GM12878 (cell line): ENCODE measurements at regions not wholly inside any gene's neighbourhood (a gene's known extent, or its start where the extent isn't known, plus 50 kb on each side); places are given as distances from the start of the nearest gene placed in this dataset.

ENCODE experiments used
- ATAC-seq: fragments of 200-7000 bp; cut with Tn5 transposase; 3 replicates; pipeline ENCODE4 v1.9.1; 2020; ENCODE audit warnings: mild to moderate bottlenecking, moderate library complexity
- BruUV-seq: library from RNA; stranded (reverse); fragments of 400-500 nt; replicated peaks from 2 replicates; lab custom pipeline; 2021; lab: Mats Ljungman, UMichigan
- CTCF ChIA-PET: fragments of 300-600 bp; sonication (Branson Sonifier 250); formaldehyde crosslinking; extraction: SDS; loops from one replicate; lab custom pipeline; 2021; ENCODE audit warnings: inconsistent platforms; lab: Yijun Ruan, JAX
- POLR2A ChIA-PET: fragments of 350-600 bp; formaldehyde crosslinking; extraction: SDS; loops from one replicate; lab custom pipeline; 2021; ENCODE audit warnings: inconsistent platforms; lab: Charles Lee
- RAD21 ChIA-PET: fragments of 300-600 bp; sonication (Branson Sonifier 250); formaldehyde crosslinking; loops from one replicate; lab custom pipeline; 2023; ENCODE audit warnings: antibody characterized with exemption; ENCODE audit not compliant: unreplicated experiment; lab: Charles Lee
- SMC1A ChIA-PET: fragments of 300-600 bp; sonication (Branson Sonifier 250); formaldehyde crosslinking; loops from one replicate; lab custom pipeline; 2023; ENCODE audit not compliant: unreplicated experiment, uncharacterized antibody; lab: Charles Lee
- DNase-seq: peaks from one replicate; pipeline ENCODE4 v3.0.0-alpha.2; 2011; ENCODE audit warnings: low read depth, low spot score
- FAIRE-seq: peaks from 3 replicates; lab custom pipeline; 2011; peaks lifted over from hg19 to GRCh38; lab: Jason Lieb, UNC
- H2AFZ ChIP-seq: 2 replicates; pipeline ENCODE4 v1.6.0; 2011; ENCODE audit warnings: low read depth, low read length, control low read depth; ENCODE audit not compliant: control insufficient read depth
- H3K27ac ChIP-seq: 2 replicates; pipeline ENCODE4 v1.5.1; 2011; ENCODE audit warnings: control low read depth; ENCODE audit not compliant: control insufficient read depth, insufficient read depth
- H3K27me3 ChIP-seq, 2 experiments: replicated peaks in 1 of 2; 2 replicates each; pipeline versions ENCODE4 v1.6.0 to v1.6.1; 2011; ENCODE audit warnings: low read length in 1 of 2; ENCODE audit not compliant: control insufficient read depth in 2 of 2, insufficient read depth in 2 of 2
- H3K36me3 ChIP-seq, 2 experiments: 2 replicates each; pipeline ENCODE4 v1.5.1; 2011; ENCODE audit warnings: low read length in 1 of 2; ENCODE audit not compliant: control insufficient read depth in 2 of 2, insufficient read depth in 2 of 2
- H3K4me1 ChIP-seq: 2 replicates; pipeline ENCODE4 v1.6.1; 2011; ENCODE audit warnings: mild to moderate bottlenecking, low read length, moderate library complexity, mixed read lengths; ENCODE audit not compliant: control insufficient read depth, insufficient read depth
- H3K4me2 ChIP-seq: 2 replicates; pipeline ENCODE4 v1.6.0; 2011; ENCODE audit warnings: control low read depth; ENCODE audit not compliant: control insufficient read depth, insufficient read depth
- H3K4me3 ChIP-seq: fragments of 200-600 bp; sonication (generic); 2 replicates; pipeline ENCODE4 v1.5.1; 2016
- H3K79me2 ChIP-seq: 2 replicates; pipeline ENCODE4 v1.6.0; 2011; ENCODE audit warnings: low read length; ENCODE audit not compliant: control insufficient read depth, insufficient read depth
- H3K9ac ChIP-seq: 2 replicates; pipeline ENCODE4 v1.8.0; 2011; ENCODE audit warnings: low read length, control low read depth, mixed read lengths; ENCODE audit not compliant: control insufficient read depth, insufficient read depth
- H3K9me3 ChIP-seq: replicated peaks from 3 replicates; pipeline ENCODE4 v1.5.1; 2011; ENCODE audit warnings: mild to moderate bottlenecking, low read length; ENCODE audit not compliant: control insufficient read depth, insufficient read depth
- H4K20me1 ChIP-seq: 2 replicates; pipeline ENCODE4 v1.6.0; 2011; ENCODE audit not compliant: control insufficient read depth, insufficient read depth
- BCL3 ChIP-seq: IDR thresholded peaks from 2 replicates; pipeline ENCODE4 v1.6.1; 2011; ENCODE audit warnings: borderline replicate concordance, low read depth, mild to moderate bottlenecking, moderate library complexity, low read length; ENCODE audit not compliant: insufficient read depth, poor library complexity, severe bottlenecking
- CHD1 ChIP-seq: IDR thresholded peaks from 2 replicates; pipeline ENCODE4 v1.6.1; 2012; ENCODE audit warnings: low read depth, low read length, improper control_type of control experiment
- CREB1 ChIP-seq: IDR thresholded peaks from 2 replicates; pipeline ENCODE4 v1.6.1; 2012; ENCODE audit warnings: low read depth, mild to moderate bottlenecking, inconsistent platforms
- IRF4 ChIP-seq: IDR thresholded peaks from 2 replicates; pipeline ENCODE4 v1.6.1; 2011; ENCODE audit warnings: low read depth, low read length
- LARP7 ChIP-seq: fragments of 450-650 bp; IDR thresholded peaks from 2 replicates; pipeline ENCODE4 v1.6.1; 2017; ENCODE audit warnings: mild to moderate bottlenecking
- MEF2B ChIP-seq: fragments of 450-650 bp; IDR thresholded peaks from 2 replicates; pipeline ENCODE4 v1.6.1; 2018; ENCODE audit warnings: mild to moderate bottlenecking, moderate library complexity; ENCODE audit not compliant: partially characterized antibody, poor library complexity, severe bottlenecking
- NFXL1 ChIP-seq: fragments of 450-650 bp; IDR thresholded peaks from 2 replicates; pipeline ENCODE4 v1.6.1; 2017; ENCODE audit warnings: antibody characterized with exemption, mild to moderate bottlenecking, borderline replicate concordance
- NR2C1 ChIP-seq: fragments of 450-650 bp; IDR thresholded peaks from 2 replicates; pipeline ENCODE4 v1.6.1; 2017; ENCODE audit warnings: antibody characterized with exemption, mild to moderate bottlenecking, moderate library complexity
- POLR2AphosphoS2 ChIP-seq: IDR thresholded peaks from 2 replicates; pipeline ENCODE4 v1.6.1; 2011; ENCODE audit warnings: low read depth, mild to moderate bottlenecking, low read length, improper control_type of control experiment, moderate library complexity
- PRDM15 ChIP-seq: fragments of 450-650 bp; formaldehyde crosslinking; IDR thresholded peaks from 2 replicates; pipeline ENCODE4 v1.4.0; 2020; ENCODE audit warnings: mild to moderate bottlenecking, moderate library complexity
- RBBP5 ChIP-seq: fragments of 200-600 bp; sonication (generic); conservative IDR thresholded peaks from 2 replicates; pipeline ENCODE4 v1.6.1; 2016
- SRF ChIP-seq, 2 experiments: IDR thresholded peaks; 2 replicates each; pipeline ENCODE4 v1.6.1; 2011; ENCODE audit warnings: low read depth in 2 of 2, low read length in 2 of 2, mild to moderate bottlenecking in 1 of 2, moderate library complexity in 1 of 2
- SUPT20H ChIP-seq: IDR thresholded peaks from 2 replicates; pipeline ENCODE4 v1.6.1; 2011; ENCODE audit warnings: low read depth, mild to moderate bottlenecking, low read length, moderate library complexity, borderline replicate concordance; ENCODE audit not compliant: control insufficient read depth
- ZNF217 ChIP-seq: fragments of 450-650 bp; IDR thresholded peaks from 2 replicates; pipeline ENCODE4 v1.6.1; 2017; ENCODE audit warnings: antibody characterized with exemption, mild to moderate bottlenecking
- ZNF622 ChIP-seq: fragments of 450-650 bp; IDR thresholded peaks from 2 replicates; pipeline ENCODE4 v1.6.1; 2017; ENCODE audit warnings: mild to moderate bottlenecking, inconsistent platforms
- WGBS: methylation state at CpG from one replicate; pipeline ENCODE4 v1.1.6; 2016; ENCODE audit warnings: low lambda C conversion rate; ENCODE audit not compliant: insufficient replicate concordance, insufficient coverage; ENCODE audit errors: missing lambda C conversion rate; 5-methylcytosine and 5-hydroxymethylcytosine counted together
- in situ Hi-C: fragments of 300-500 bp; cut with MboI; formaldehyde crosslinking; loops from 9 replicates; pipeline ENCODE4 v1.14.3; 2018; ENCODE audit warnings: mixed read lengths
- intact Hi-C: fragments of 100-400 bp; cut with micrococcal nuclease; formaldehyde crosslinking; loops from one replicate; pipeline ENCODE4 v1.14.2; 2022; ENCODE audit not compliant: unreplicated experiment
- TF ChIP-seq, protein P1 (sequence below): fragments of 150-350 bp; IDR thresholded peaks from 2 replicates; pipeline ENCODE4 v1.6.1; 2014; ENCODE audit warnings: mild to moderate bottlenecking, low read depth, low read length

GRCh38 chr2:221133941-221134340 is 438.2 kb downstream of the EPHA4 start:
- intact Hi-C loops (loop anchor here (5.0 kb wide), 1 partner anchor 438 kb away; the partner anchor contains the start of gene EPHA4), in situ Hi-C loops (no loop called here)
- H3K4me1 ChIP-seq = peaks cover 32% of the 10 kb centered on the region
- no peak overlapping the region for H3K4me2 ChIP-seq
- no TSS peak for BruUV-seq
- RAD21 ChIA-PET = interaction anchor here (0.8 kb wide), 1 partner anchor 24 kb away, joined by 3 read pairs; no protein-coding TSS in a partner anchor
- no peak overlapping the region for H3K4me3 ChIP-seq
- POLR2A ChIA-PET = no interaction called here
- CTCF ChIA-PET = no interaction called here
- H2AFZ ChIP-seq = no peak overlapping the region
- H4K20me1 ChIP-seq = no peaks in the 10 kb centered on the region
- H3K9ac ChIP-seq = no peak overlapping the region
- SMC1A ChIA-PET = no interaction called here
- no peaks in the 10 kb centered on the region for H3K27me3 ChIP-seq
- 37% methylated on average over 2 of the region's 2 CpGs for WGBS
- no peaks in the 10 kb centered on the region for H3K36me3 ChIP-seq
- DNase-seq (no peak), ATAC-seq (no peak), FAIRE-seq (no peak)
- no peak overlapping the region for H3K27ac ChIP-seq
- no peaks in the 10 kb centered on the region for H3K9me3 ChIP-seq
- no peaks in the 10 kb centered on the region for H3K79me2 ChIP-seq
- TF ChIP-seq ZNF217 = no peak
- no peak for TF ChIP-seq RBBP5
- TF ChIP-seq CHD1 = no peak
- no peak for TF ChIP-seq ZNF622
- no peak for TF ChIP-seq SRF (IDR thresholded peaks at IDR 0.05; ENCODE audit: low read depth in 2 of 2, low read length in 2 of 2)
- TF ChIP-seq BCL3 = no peak
- no peak for TF ChIP-seq PRDM15
- no peak for TF ChIP-seq NFXL1
- TF ChIP-seq LARP7 = no peak
- TF ChIP-seq POLR2AphosphoS2 = no peak
- no peak for TF ChIP-seq NR2C1
- no peak for TF ChIP-seq MEF2B
- TF ChIP-seq CREB1 = no peak
- TF ChIP-seq, protein P1, sequence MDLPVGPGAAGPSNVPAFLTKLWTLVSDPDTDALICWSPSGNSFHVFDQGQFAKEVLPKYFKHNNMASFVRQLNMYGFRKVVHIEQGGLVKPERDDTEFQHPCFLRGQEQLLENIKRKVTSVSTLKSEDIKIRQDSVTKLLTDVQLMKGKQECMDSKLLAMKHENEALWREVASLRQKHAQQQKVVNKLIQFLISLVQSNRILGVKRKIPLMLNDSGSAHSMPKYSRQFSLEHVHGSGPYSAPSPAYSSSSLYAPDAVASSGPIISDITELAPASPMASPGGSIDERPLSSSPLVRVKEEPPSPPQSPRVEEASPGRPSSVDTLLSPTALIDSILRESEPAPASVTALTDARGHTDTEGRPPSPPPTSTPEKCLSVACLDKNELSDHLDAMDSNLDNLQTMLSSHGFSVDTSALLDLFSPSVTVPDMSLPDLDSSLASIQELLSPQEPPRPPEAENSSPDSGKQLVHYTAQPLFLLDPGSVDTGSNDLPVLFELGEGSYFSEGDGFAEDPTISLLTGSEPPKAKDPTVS = no peak
- no peak for TF ChIP-seq SUPT20H
- no peak for TF ChIP-seq IRF4
